Fibroblast of skin of abdomen (primary cell): ENCODE measurements at regions not wholly inside any gene's neighbourhood (a gene's known extent, or its start where the extent isn't known, plus 50 kb on each side); places are given as distances from the start of the nearest gene placed in this dataset.
"Not testable (repeated sequence)": the region's sequence is repeated elsewhere in the genome, so short reads cannot be mapped to it uniquely, and the experiment has no call there.

Source experiments
- DNase-seq: peaks from one replicate; pipeline ENCODE4 v3.0.0-alpha.2; 2013

- DNase-seq, result no peak
These were observed 55.3 kb upstream of the NOL4 start for GRCh38 chr18:34280000-34280399.

GRCh38 chr18:34280653-34281052 lies 55.9 kb upstream of the NOL4 start:
- DNase-seq, result no peak

- no peak for DNase-seq
These were observed 56.6 kb upstream of the NOL4 start for GRCh38 chr18:34281290-34281689.

- DNase-seq, result no peak
These were observed 57.0 kb upstream of the NOL4 start for GRCh38 chr18:34281722-34282121.

GRCh38 chr18:34283506-34283905 lies 58.8 kb upstream of the NOL4 start:
- DNase-seq, result no peak

GRCh38 chr18:34287825-34288224 lies 63.1 kb upstream of the NOL4 start:
- no peak for DNase-seq

GRCh38 chr18:34292594-34292993 lies 67.9 kb upstream of the NOL4 start:
- no peak for DNase-seq

GRCh38 chr18:34297287-34297686 lies 72.6 kb upstream of the NOL4 start:
- no peak for DNase-seq

GRCh38 chr18:34299828-34300227 lies 75.1 kb upstream of the NOL4 start:
- DNase-seq, result no peak

- no peak for DNase-seq
These were observed 86.8 kb upstream of the NOL4 start for GRCh38 chr18:34311468-34311867.

GRCh38 chr18:34314847-34315246 lies 90.1 kb upstream of the NOL4 start:
- no peak for DNase-seq

GRCh38 chr18:34315591-34316352 lies 91.1 kb upstream of the NOL4 start:
- no peak for DNase-seq

- DNase-seq, result no peak
These were observed 95.6 kb upstream of the NOL4 start for GRCh38 chr18:34320267-34320666.

- no peak for DNase-seq
These were observed 96.4 kb upstream of the NOL4 start for GRCh38 chr18:34321066-34321465.

GRCh38 chr18:34322365-34323289 lies 97.9 kb upstream of the NOL4 start:
- peak; percentile 59 for DNase-seq

GRCh38 chr18:34329840-34330239 lies 105.1 kb upstream of the NOL4 start:
- no peak for DNase-seq

GRCh38 chr18:34330308-34330707 lies 105.6 kb upstream of the NOL4 start:
- DNase-seq, result no peak

GRCh38 chr18:34330907-34331306 lies 106.2 kb upstream of the NOL4 start:
- not testable (repeated sequence) for DNase-seq

GRCh38 chr18:34331343-34331742 lies 106.6 kb upstream of the NOL4 start:
- not testable (repeated sequence) for DNase-seq

GRCh38 chr18:34339155-34339554 lies 114.4 kb upstream of the NOL4 start:
- DNase-seq, result no peak

- DNase-seq, result peak; percentile 68
These were observed 118.2 kb upstream of the NOL4 start for GRCh38 chr18:34342960-34343359.

GRCh38 chr18:34345738-34346137 lies 121.0 kb upstream of the NOL4 start:
- no peak for DNase-seq

- DNase-seq, result no peak
These were observed 126.1 kb upstream of the NOL4 start for GRCh38 chr18:34350778-34351177.
